ENCODE measurements at regions not wholly inside any gene's neighbourhood (a gene's known extent, or its start where the extent isn't known, plus 50 kb on each side); places are given as distances from the start of the nearest gene placed in this dataset.

- TF ChIP-seq CTCF (IDR thresholded peaks at IDR 0.05): no peak
- no peak for TF ChIP-seq EP300 (IDR thresholded peaks at IDR 0.05; ENCODE audit: low read depth)
- no peak for TF ChIP-seq POLR2A (IDR thresholded peaks at IDR 0.05)
These were observed 110.9 kb upstream of the RMP24 start for GRCh38 chr18:35861367-35862118.

Data from transverse colon (tissue), 3 donors.